ENCODE measurements at regions not wholly inside any gene's neighbourhood (a gene's known extent, or its start where the extent isn't known, plus 50 kb on each side); places are given as distances from the start of the nearest gene placed in this dataset.

DNA sequence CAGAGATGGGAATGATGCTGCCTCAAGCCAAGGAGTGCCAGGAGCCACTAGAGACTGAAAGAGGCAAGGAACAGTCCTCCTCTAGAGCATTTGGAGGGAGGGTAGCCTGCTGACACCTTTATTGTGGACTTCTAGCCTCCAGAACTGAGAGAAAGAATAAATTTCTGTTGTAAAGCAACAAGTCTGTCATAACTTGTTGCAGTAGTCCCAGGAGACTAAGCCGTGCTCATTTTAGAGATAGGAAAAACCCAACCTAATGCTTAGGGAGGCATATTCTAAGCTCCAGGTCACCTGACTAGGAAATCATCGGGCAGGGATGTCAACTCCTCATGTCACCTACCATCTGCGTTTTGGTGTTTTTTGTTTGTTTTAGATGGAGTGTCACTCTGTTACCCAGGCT is 345.4 kb upstream of the EEF2KMT start:
- DNase-seq (ENCODE audit: low read depth in 2 of 2) = no peak
- Histone ChIP-seq H3K27ac (ENCODE audit: insufficient read depth, low read length) (no peak overlapping the region), H3K4me2 (ENCODE audit: extremely low read depth, insufficient read depth, low read length) (no peak overlapping the region), H3K9ac (ENCODE audit: insufficient read depth, low read length) (no peak overlapping the region), H3K27me3 (ENCODE audit: control insufficient read depth, insufficient read depth, low read length) (no peaks in the 10 kb centered on the region), H3K4me3 (replicated peaks in 1 of 4; ENCODE audit: control extremely low read depth in 1 of 4, insufficient read depth in 1 of 4, low read depth in 3 of 4, low read length in 4 of 4) (no peak overlapping the region), H3K36me3 (ENCODE audit: control insufficient read depth, insufficient read depth, low read length) (no peaks in the 10 kb centered on the region), H4K20me1 (ENCODE audit: control insufficient read depth, extremely low read depth, insufficient read depth, low read length) (no peaks in the 10 kb centered on the region), H2AFZ (ENCODE audit: low read length) (no peak overlapping the region), H3K79me2 (ENCODE audit: control insufficient read depth, insufficient read depth, low read length) (no peaks in the 10 kb centered on the region), H3K4me1 (ENCODE audit: control insufficient read depth, extremely low read depth, insufficient read depth, low read length) (no peaks in the 10 kb centered on the region), H3K9me3 (ENCODE audit: control insufficient read depth, insufficient read depth, low read depth, low read length) (no peaks in the 10 kb centered on the region)
- TF ChIP-seq, protein P1, sequence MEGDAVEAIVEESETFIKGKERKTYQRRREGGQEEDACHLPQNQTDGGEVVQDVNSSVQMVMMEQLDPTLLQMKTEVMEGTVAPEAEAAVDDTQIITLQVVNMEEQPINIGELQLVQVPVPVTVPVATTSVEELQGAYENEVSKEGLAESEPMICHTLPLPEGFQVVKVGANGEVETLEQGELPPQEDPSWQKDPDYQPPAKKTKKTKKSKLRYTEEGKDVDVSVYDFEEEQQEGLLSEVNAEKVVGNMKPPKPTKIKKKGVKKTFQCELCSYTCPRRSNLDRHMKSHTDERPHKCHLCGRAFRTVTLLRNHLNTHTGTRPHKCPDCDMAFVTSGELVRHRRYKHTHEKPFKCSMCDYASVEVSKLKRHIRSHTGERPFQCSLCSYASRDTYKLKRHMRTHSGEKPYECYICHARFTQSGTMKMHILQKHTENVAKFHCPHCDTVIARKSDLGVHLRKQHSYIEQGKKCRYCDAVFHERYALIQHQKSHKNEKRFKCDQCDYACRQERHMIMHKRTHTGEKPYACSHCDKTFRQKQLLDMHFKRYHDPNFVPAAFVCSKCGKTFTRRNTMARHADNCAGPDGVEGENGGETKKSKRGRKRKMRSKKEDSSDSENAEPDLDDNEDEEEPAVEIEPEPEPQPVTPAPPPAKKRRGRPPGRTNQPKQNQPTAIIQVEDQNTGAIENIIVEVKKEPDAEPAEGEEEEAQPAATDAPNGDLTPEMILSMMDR (conservative IDR thresholded peaks at IDR 0.05 in 1 of 2, IDR thresholded peaks at IDR 0.05 in 1 of 2; ENCODE audit: low read depth in 1 of 2, low read length in 2 of 2) = no peak
- no peak for TF ChIP-seq EZH2 (IDR thresholded peaks at IDR 0.05; ENCODE audit: low read length, missing control alignments)

DNA sequence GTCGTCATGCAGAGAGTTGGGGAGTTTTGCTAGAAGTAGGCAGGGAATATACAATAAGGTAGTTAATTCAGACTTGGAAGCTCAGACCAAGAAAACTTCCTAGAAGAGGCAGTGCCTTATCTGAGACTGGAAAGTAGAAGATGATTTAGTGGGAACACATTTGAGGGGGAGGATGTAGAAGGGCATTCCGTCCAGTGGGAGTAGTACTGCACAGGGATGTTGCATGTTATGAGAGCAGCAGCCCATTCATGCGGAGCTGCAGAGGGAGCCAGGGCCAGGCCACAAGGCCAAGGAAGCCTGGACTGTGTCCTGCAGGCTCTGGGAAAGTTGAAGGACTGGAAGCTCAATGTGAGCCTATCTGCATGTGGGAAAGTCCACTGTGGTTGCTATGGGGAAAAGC is 344.5 kb upstream of the EEF2KMT start:
- Histone ChIP-seq H3K4me2 (ENCODE audit: extremely low read depth, insufficient read depth, low read length) (no peak overlapping the region), H3K4me3 (replicated peaks in 1 of 4; ENCODE audit: control extremely low read depth in 1 of 4, insufficient read depth in 1 of 4, low read depth in 3 of 4, low read length in 4 of 4) (no peak overlapping the region), H3K36me3 (ENCODE audit: control insufficient read depth, insufficient read depth, low read length) (no peaks in the 10 kb centered on the region), H4K20me1 (ENCODE audit: control insufficient read depth, extremely low read depth, insufficient read depth, low read length) (no peaks in the 10 kb centered on the region), H3K27me3 (ENCODE audit: control insufficient read depth, insufficient read depth, low read length) (no peaks in the 10 kb centered on the region), H3K9me3 (ENCODE audit: control insufficient read depth, insufficient read depth, low read depth, low read length) (no peaks in the 10 kb centered on the region), H2AFZ (ENCODE audit: low read length) (no peak overlapping the region), H3K79me2 (ENCODE audit: control insufficient read depth, insufficient read depth, low read length) (no peaks in the 10 kb centered on the region), H3K9ac (ENCODE audit: insufficient read depth, low read length) (no peak overlapping the region), H3K4me1 (ENCODE audit: control insufficient read depth, extremely low read depth, insufficient read depth, low read length) (no peaks in the 10 kb centered on the region), H3K27ac (ENCODE audit: insufficient read depth, low read length) (no peak overlapping the region)
- TF ChIP-seq, protein P1 (conservative IDR thresholded peaks at IDR 0.05 in 1 of 2, IDR thresholded peaks at IDR 0.05 in 1 of 2; ENCODE audit: low read depth in 1 of 2, low read length in 2 of 2) = no peak
- TF ChIP-seq EZH2 (IDR thresholded peaks at IDR 0.05; ENCODE audit: low read length, missing control alignments) = no peak
- DNase-seq (ENCODE audit: low read depth in 2 of 2) = no peak

DNA sequence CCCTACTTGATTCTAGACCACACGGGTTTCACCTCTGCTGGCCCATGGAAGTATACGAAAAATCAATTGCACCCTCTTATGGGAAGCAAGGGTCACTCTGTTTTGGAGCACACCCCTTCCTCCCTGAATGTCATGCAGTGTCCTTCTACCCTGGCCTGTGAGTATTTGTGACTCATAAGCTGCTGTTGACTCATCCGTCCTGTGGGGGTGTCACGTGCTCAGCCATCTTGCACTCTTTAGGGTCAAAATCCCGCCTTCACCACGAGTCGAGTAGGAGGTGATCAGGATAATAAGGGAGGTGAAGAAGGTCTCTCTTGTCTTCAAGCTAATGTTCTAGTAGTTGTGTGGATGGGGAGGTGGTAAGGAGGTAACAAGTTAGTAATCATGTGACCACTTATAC is 341.0 kb upstream of the EEF2KMT start:
- DNase-seq (ENCODE audit: low read depth in 2 of 2) = no peak
- no peaks in the 10 kb centered on the region for H3K27me3 ChIP-seq (ENCODE audit: control insufficient read depth, insufficient read depth, low read length)
- H2AFZ ChIP-seq (ENCODE audit: low read length) = no peak overlapping the region
- no peak overlapping the region for H3K4me3 ChIP-seq (replicated peaks in 1 of 4; ENCODE audit: control extremely low read depth in 1 of 4, insufficient read depth in 1 of 4, low read depth in 3 of 4, low read length in 4 of 4)
- no peaks in the 10 kb centered on the region for H3K79me2 ChIP-seq (ENCODE audit: control insufficient read depth, insufficient read depth, low read length)
- H3K4me2 ChIP-seq (ENCODE audit: extremely low read depth, insufficient read depth, low read length) = no peak overlapping the region
- TF ChIP-seq, protein P1 (conservative IDR thresholded peaks at IDR 0.05 in 1 of 2, IDR thresholded peaks at IDR 0.05 in 1 of 2; ENCODE audit: low read depth in 1 of 2, low read length in 2 of 2) = no peak
- TF ChIP-seq EZH2 (IDR thresholded peaks at IDR 0.05; ENCODE audit: low read length, missing control alignments) = no peak
- no peaks in the 10 kb centered on the region for H3K9me3 ChIP-seq (ENCODE audit: control insufficient read depth, insufficient read depth, low read depth, low read length)
- no peak overlapping the region for H3K27ac ChIP-seq (ENCODE audit: insufficient read depth, low read length)
- H3K4me1 ChIP-seq (ENCODE audit: control insufficient read depth, extremely low read depth, insufficient read depth, low read length) = no peaks in the 10 kb centered on the region
- no peaks in the 10 kb centered on the region for H3K36me3 ChIP-seq (ENCODE audit: control insufficient read depth, insufficient read depth, low read length)
- H3K9ac ChIP-seq (ENCODE audit: insufficient read depth, low read length) = no peak overlapping the region
- no peaks in the 10 kb centered on the region for H4K20me1 ChIP-seq (ENCODE audit: control insufficient read depth, extremely low read depth, insufficient read depth, low read length)

Data from fibroblast of lung (primary cell).